K562 (cell line): ENCODE measurements at regions not wholly inside any gene's neighbourhood (a gene's known extent, or its start where the extent isn't known, plus 50 kb on each side); places are given as distances from the start of the nearest gene placed in this dataset.

ENCODE experiments used
- CBX2 ChIP-seq: fragments of 200-600 bp; sonication (generic); IDR thresholded peaks from one replicate; pipeline ENCODE4 v1.6.1; 2012; ENCODE audit warnings: mild to moderate bottlenecking, low read length, inconsistent platforms; ENCODE audit not compliant: insufficient read depth, poor library complexity, severe bottlenecking
- CTCF ChIP-seq, 3 experiments: IDR thresholded peaks in 2 of 3; conservative IDR thresholded peaks in 1 of 3; 2 replicates each; pipeline ENCODE4 v1.5.1; 2011 to 2012; ENCODE audit warnings: low read length in 3 of 3, mild to moderate bottlenecking in 3 of 3, control low read depth in 2 of 3, improper control_type of control experiment in 1 of 3, inconsistent platforms in 1 of 3, low read depth in 1 of 3, mixed read lengths in 1 of 3, moderate library complexity in 1 of 3; ENCODE audit not compliant: insufficient read depth in 2 of 3
- ELF4 ChIP-seq: fragments of 450-650 bp; formaldehyde crosslinking; IDR thresholded peaks from 2 replicates; pipeline ENCODE4 v1.4.0; 2022; ENCODE audit warnings: missing genetic modification characterization
- GATA2 ChIP-seq: sonication (generic); formaldehyde crosslinking; IDR thresholded peaks from 2 replicates; pipeline ENCODE4 v1.4.0; 2020; ENCODE audit warnings: mild to moderate bottlenecking, missing genetic modification reagents
- RBM39 ChIP-seq: fragments of 200-400 bp; formaldehyde crosslinking; optimal IDR thresholded peaks from 2 replicates; pipeline ENCODE3; 2018; ENCODE audit warnings: low read depth, low read length
- REST ChIP-seq, 2 experiments: fragments of 450-650 bp; formaldehyde crosslinking in 1 of 2; IDR thresholded peaks; 2 replicates each; pipeline versions ENCODE4 v1.4.0 to v1.6.1; 2014 to 2020; ENCODE audit warnings: mild to moderate bottlenecking in 2 of 2, borderline replicate concordance in 1 of 2, low read depth in 1 of 2
- USF2 ChIP-seq: sonication (generic); formaldehyde crosslinking; IDR thresholded peaks from 2 replicates; pipeline ENCODE4 v1.5.0; 2020; ENCODE audit warnings: missing genetic modification reagents
- YY1 ChIP-seq, 3 experiments: IDR thresholded peaks; 2 replicates each; pipeline ENCODE4 v1.6.1; 2011; ENCODE audit warnings: low read length in 2 of 3, mild to moderate bottlenecking in 2 of 3, moderate library complexity in 2 of 3, borderline replicate concordance in 1 of 3, control low read depth in 1 of 3, low read depth in 1 of 3; ENCODE audit not compliant: insufficient read depth in 3 of 3, insufficient replicate concordance in 2 of 3, control insufficient read depth in 1 of 3, insufficient read length in 1 of 3; ENCODE audit errors: extremely low read depth in 1 of 3
- ZNF282 ChIP-seq: sonication (generic); formaldehyde crosslinking; IDR thresholded peaks from 2 replicates; pipeline ENCODE4 v1.8.1; 2023; ENCODE audit warnings: missing genetic modification reagents

GRCh38 chr10:131625041-131625440, 275.8 kb upstream of the PPP2R2D start:
- TF ChIP-seq ZNF282 (CRISPR knock-in tag) (no peak), GATA2 (no peak), CTCF (IDR thresholded peaks at IDR 0.05 in 2 of 3, conservative IDR thresholded peaks at IDR 0.05 in 1 of 3; ENCODE audit: insufficient read depth in 2 of 3, low read depth in 1 of 3, low read length in 3 of 3) (no peak), USF2 (CRISPR knock-in tag) (no peak), YY1 (IDR thresholded peaks at IDR 0.05; ENCODE audit: borderline replicate concordance in 1 of 3, control insufficient read depth in 1 of 3, extremely low read depth in 1 of 3, insufficient read depth in 3 of 3, insufficient read length in 1 of 3, insufficient replicate concordance in 2 of 3, low read depth in 1 of 3, low read length in 2 of 3) (no peak), REST (IDR thresholded peaks at IDR 0.05; ENCODE audit: borderline replicate concordance) (no peak), REST (CRISPR knock-in tag; IDR thresholded peaks at IDR 0.05; ENCODE audit: low read depth) (no peak), CBX2 (no peak), RBM39 (no peak), ELF4 (CRISPR knock-in tag) (no peak)
